ENCODE measurements at regions not wholly inside any gene's neighbourhood (a gene's known extent, or its start where the extent isn't known, plus 50 kb on each side); places are given as distances from the start of the nearest gene placed in this dataset.

DNA sequence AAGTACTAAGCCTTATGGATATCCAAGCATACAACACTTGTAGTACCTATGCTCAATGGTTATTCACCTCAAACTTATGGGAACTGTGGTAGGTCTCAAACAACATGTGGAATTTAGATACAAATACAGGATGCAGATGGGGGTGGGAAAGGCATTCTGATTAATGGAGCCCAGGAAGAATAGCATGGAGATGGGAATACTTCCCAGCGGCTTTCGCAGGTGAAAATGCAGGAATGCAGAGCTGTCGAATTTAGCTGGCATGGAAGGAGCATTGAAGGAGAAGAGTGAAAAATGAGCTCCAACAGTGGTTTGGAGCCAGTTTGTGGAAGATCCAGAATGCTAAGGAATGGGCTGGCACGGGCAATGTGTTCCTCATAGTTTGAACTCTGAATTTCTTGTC, 89.9 kb downstream of the NKX2-1 start:
- no peak for TF ChIP-seq CTCF (IDR thresholded peaks at IDR 0.05; ENCODE audit: extremely low read depth, missing control alignments)
- DNase-seq (ENCODE audit: low spot score), result no peak

GRCh38 chr14:36429692-36430091, 90.3 kb downstream of the NKX2-1 start:
- TF ChIP-seq CTCF (IDR thresholded peaks at IDR 0.05; ENCODE audit: extremely low read depth, missing control alignments), result no peak
- no peak for DNase-seq (ENCODE audit: low spot score)

DNA sequence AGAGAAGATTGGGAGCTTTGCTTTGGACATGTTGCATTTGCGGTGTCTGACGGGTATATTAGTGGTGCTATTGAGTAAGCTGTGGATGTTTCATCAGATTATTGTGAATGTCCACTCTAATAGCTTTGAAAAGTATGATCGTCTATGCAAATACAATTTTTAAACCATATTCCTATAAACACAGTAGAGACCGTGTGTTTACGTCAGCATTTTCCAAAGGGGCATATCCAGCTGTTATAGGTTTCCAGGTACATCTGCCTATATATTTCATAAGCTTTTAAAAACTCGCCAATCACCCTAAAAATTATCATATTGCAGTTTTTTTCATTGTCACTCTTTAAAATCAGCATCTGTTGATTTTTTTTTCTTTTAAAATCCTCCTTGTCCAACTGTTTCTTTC, 91.7 kb downstream of the NKX2-1 start:
- TF ChIP-seq CTCF (IDR thresholded peaks at IDR 0.05; ENCODE audit: extremely low read depth, missing control alignments), result no peak
- DNase-seq (ENCODE audit: low spot score), result no peak

DNA sequence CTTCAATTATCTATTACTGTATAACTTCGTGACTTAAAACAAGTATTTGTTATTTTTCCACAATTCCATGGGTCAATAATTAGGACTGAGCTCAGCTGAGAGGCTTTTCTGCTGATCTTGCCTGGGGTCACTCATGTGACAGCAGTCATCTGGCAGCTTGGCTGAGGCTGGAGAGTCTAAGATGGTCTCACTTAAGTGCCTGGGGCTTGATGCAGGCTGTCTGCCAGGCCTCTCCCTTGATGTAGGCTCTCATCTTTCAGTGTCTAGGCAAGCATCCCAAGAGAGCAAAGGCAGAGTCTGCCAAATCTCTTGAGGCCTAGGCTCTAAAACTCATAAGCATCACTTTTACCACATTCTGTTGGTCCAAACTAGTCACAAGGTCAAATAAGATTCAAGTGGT, 93.2 kb downstream of the NKX2-1 start:
- no peak for DNase-seq (ENCODE audit: low spot score)
- TF ChIP-seq CTCF (IDR thresholded peaks at IDR 0.05; ENCODE audit: extremely low read depth, missing control alignments), result no peak

- TF ChIP-seq CTCF (IDR thresholded peaks at IDR 0.05; ENCODE audit: extremely low read depth, missing control alignments), result no peak
- no peak for DNase-seq (ENCODE audit: low spot score)
Observed at GRCh38 chr14:36426113-36426512, 93.9 kb downstream of the NKX2-1 start.

DNA sequence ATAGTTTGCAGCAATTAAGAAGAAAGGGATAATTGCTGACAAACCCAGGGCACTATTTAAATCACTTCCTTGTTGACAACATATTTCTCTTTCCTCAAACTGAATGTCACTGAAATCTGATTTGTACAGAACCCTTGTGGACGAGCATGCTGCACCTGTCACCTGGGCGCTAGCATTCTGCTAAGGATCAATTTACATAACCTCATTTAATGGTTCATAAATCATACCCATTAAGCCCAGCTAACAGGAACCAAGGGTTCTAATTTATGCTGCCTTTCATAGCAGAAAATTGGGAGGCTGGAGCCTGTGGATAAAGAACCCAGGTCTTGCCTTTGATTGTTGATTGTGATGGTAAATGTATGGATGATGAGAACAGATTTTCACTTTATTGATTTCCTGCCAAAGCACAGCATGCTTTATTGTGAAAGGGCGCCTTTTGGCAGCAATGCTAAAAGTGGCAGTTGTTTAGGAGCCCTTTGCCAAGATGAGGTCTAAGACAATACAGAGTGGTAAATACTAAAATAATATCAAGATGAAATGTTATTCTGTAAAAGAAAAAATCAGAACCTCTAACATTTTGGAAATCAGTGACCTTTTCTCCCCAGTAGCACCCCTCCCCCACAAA, 95.4 kb downstream of the NKX2-1 start:
- no peak for TF ChIP-seq CTCF (IDR thresholded peaks at IDR 0.05; ENCODE audit: extremely low read depth, missing control alignments)
- DNase-seq (ENCODE audit: low spot score), result no peak

- DNase-seq (ENCODE audit: low spot score), result no peak
- no peak for TF ChIP-seq CTCF (IDR thresholded peaks at IDR 0.05; ENCODE audit: extremely low read depth, missing control alignments)
Observed at GRCh38 chr14:36423430-36423829, 96.6 kb downstream of the NKX2-1 start.
